ENCODE measurements at regions not wholly inside any gene's neighbourhood (a gene's known extent, or its start where the extent isn't known, plus 50 kb on each side); places are given as distances from the start of the nearest gene placed in this dataset.

DNA sequence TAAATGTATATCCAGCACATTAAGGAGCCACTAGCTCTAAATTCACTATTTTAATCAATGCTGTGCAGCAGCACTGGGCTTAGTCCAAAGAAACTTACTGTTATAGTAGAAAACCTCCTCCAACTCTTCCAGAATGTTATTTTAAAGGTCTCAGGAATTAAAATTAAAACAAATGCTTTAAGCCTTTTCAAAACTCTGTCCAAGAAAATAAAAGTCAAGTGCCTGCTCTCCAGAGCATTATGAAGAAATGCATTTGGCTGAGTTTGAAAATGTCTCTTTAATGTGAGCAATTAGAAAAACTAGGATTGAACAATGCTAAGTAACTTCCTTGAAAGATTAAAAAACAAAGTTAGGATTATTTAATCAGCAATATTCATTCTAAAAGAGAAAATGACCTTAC lies 322.4 kb upstream of the DCN start:
- Histone ChIP-seq H3K36me3 (replicated peaks; ENCODE audit: low read depth, low read length) (no peaks in the 10 kb centered on the region), H3K4me2 (ENCODE audit: low read length) (no peak overlapping the region), H3K9ac (ENCODE audit: low read length) (no peak overlapping the region), H3K4me1 (ENCODE audit: low read length) (no peaks in the 10 kb centered on the region), H3K27ac (ENCODE audit: low read length) (no peak overlapping the region), H3K79me2 (ENCODE audit: low read length) (no peaks in the 10 kb centered on the region), H3K9me3 (ENCODE audit: insufficient read depth, low read length) (no peaks in the 10 kb centered on the region), H2AFZ (ENCODE audit: low read depth, low read length) (no peak overlapping the region), H4K20me1 (ENCODE audit: insufficient read depth, low read length) (no peaks in the 10 kb centered on the region), H3K4me3 (ENCODE audit: low read length) (no peak overlapping the region), H3K27me3 (ENCODE audit: low read depth, low read length) (no peaks in the 10 kb centered on the region)
- TF ChIP-seq, protein P1, sequence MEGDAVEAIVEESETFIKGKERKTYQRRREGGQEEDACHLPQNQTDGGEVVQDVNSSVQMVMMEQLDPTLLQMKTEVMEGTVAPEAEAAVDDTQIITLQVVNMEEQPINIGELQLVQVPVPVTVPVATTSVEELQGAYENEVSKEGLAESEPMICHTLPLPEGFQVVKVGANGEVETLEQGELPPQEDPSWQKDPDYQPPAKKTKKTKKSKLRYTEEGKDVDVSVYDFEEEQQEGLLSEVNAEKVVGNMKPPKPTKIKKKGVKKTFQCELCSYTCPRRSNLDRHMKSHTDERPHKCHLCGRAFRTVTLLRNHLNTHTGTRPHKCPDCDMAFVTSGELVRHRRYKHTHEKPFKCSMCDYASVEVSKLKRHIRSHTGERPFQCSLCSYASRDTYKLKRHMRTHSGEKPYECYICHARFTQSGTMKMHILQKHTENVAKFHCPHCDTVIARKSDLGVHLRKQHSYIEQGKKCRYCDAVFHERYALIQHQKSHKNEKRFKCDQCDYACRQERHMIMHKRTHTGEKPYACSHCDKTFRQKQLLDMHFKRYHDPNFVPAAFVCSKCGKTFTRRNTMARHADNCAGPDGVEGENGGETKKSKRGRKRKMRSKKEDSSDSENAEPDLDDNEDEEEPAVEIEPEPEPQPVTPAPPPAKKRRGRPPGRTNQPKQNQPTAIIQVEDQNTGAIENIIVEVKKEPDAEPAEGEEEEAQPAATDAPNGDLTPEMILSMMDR (IDR thresholded peaks at IDR 0.05; ENCODE audit: low read depth, low read length) = no peak

DNA sequence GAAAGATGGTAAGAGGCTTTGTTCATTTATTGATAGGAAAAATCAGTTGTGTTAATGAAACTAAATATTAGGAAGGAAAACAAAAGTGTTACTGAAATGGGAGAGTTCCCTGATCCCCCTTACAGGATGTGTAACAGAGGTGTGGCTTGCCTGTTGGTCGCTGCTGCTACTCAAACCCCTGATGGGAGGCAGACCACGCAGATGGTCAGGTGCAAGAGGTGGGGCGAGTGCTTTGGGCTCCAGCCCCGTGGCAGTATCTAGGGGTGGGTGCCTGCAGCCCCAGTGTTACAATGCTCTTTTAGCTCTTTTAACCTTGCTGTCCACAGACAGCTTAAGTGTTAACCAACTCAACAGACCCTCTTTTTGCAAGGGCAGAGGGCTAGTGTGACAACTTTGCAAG lies 319.6 kb upstream of the DCN start:
- H4K20me1 ChIP-seq (ENCODE audit: insufficient read depth, low read length) = no peaks in the 10 kb centered on the region
- no peak overlapping the region for H3K27ac ChIP-seq (ENCODE audit: low read length)
- no peak overlapping the region for H3K4me2 ChIP-seq (ENCODE audit: low read length)
- no peak overlapping the region for H2AFZ ChIP-seq (ENCODE audit: low read depth, low read length)
- H3K9me3 ChIP-seq (ENCODE audit: insufficient read depth, low read length) = no peaks in the 10 kb centered on the region
- no peaks in the 10 kb centered on the region for H3K36me3 ChIP-seq (replicated peaks; ENCODE audit: low read depth, low read length)
- H3K9ac ChIP-seq (ENCODE audit: low read length) = no peak overlapping the region
- H3K27me3 ChIP-seq (ENCODE audit: low read depth, low read length) = no peaks in the 10 kb centered on the region
- H3K79me2 ChIP-seq (ENCODE audit: low read length) = no peaks in the 10 kb centered on the region
- TF ChIP-seq, protein P1 (IDR thresholded peaks at IDR 0.05; ENCODE audit: low read depth, low read length) = no peak
- no peak for TF ChIP-seq EZH2phosphoT487 (IDR thresholded peaks at IDR 0.05; ENCODE audit: low read depth)
- H3K4me3 ChIP-seq (ENCODE audit: low read length) = no peak overlapping the region
- H3K4me1 ChIP-seq (ENCODE audit: low read length) = no peaks in the 10 kb centered on the region

DNA sequence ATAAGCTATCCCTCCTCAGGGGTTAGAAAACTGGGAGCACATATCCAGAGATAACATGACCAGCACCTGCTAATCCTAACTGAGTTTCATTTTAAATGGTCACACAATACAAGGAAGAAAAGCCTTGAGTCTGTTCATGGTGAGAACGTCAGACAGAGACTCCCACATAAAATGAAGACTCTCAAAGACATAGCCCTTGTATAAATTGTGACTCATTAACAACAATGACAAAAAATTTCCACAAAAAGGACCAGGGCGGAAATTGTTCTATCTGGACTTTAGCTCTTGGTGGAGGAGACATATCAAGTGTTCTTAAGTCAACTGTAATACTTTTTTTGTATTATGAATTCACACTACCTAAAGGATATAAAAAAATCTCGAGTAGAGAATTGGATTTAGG lies 313.7 kb upstream of the DCN start:
- Histone ChIP-seq H3K4me2 (ENCODE audit: low read length) (no peak overlapping the region), H3K4me3 (ENCODE audit: low read length) (no peak overlapping the region), H2AFZ (ENCODE audit: low read depth, low read length) (no peak overlapping the region), H3K4me1 (ENCODE audit: low read length) (no peaks in the 10 kb centered on the region), H3K27ac (ENCODE audit: low read length) (no peak overlapping the region), H3K9ac (ENCODE audit: low read length) (no peak overlapping the region), H3K9me3 (ENCODE audit: insufficient read depth, low read length) (no peaks in the 10 kb centered on the region), H4K20me1 (ENCODE audit: insufficient read depth, low read length) (no peaks in the 10 kb centered on the region), H3K27me3 (ENCODE audit: low read depth, low read length) (no peaks in the 10 kb centered on the region), H3K79me2 (ENCODE audit: low read length) (no peaks in the 10 kb centered on the region), H3K36me3 (replicated peaks; ENCODE audit: low read depth, low read length) (no peaks in the 10 kb centered on the region)
- TF ChIP-seq, protein P1 (IDR thresholded peaks at IDR 0.05; ENCODE audit: low read depth, low read length) = no peak
- TF ChIP-seq EZH2phosphoT487 (IDR thresholded peaks at IDR 0.05; ENCODE audit: low read depth) = no peak

DNA sequence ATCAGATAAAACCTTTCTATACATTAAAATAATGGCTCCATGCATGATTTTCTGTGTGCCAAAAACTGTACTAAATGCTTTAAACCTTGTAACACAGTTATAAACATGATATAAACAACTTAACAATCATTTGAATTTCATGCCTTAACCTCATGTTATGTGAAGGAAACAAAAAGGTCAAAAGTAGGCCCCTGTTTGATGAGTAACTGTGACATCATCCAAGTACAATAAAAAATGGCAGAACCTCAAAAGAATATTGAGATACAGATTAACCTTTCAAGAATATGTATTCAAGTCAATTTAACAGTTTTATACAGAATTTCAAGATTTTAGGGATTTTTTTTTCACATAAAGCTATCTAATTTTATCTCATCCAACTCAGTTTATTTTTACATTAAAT lies 310.7 kb upstream of the DCN start:
- no peaks in the 10 kb centered on the region for H3K27me3 ChIP-seq (ENCODE audit: low read depth, low read length)
- H3K9ac ChIP-seq (ENCODE audit: low read length) = no peak overlapping the region
- no peaks in the 10 kb centered on the region for H4K20me1 ChIP-seq (ENCODE audit: insufficient read depth, low read length)
- no peaks in the 10 kb centered on the region for H3K79me2 ChIP-seq (ENCODE audit: low read length)
- no peaks in the 10 kb centered on the region for H3K36me3 ChIP-seq (replicated peaks; ENCODE audit: low read depth, low read length)
- no peak for TF ChIP-seq EZH2phosphoT487 (IDR thresholded peaks at IDR 0.05; ENCODE audit: low read depth)
- TF ChIP-seq, protein P1 (IDR thresholded peaks at IDR 0.05; ENCODE audit: low read depth, low read length) = no peak
- no peak overlapping the region for H3K4me2 ChIP-seq (ENCODE audit: low read length)
- H3K27ac ChIP-seq (ENCODE audit: low read length) = no peak overlapping the region
- no peaks in the 10 kb centered on the region for H3K9me3 ChIP-seq (ENCODE audit: insufficient read depth, low read length)
- no peak overlapping the region for H2AFZ ChIP-seq (ENCODE audit: low read depth, low read length)
- H3K4me1 ChIP-seq (ENCODE audit: low read length) = peaks cover 3% of the 10 kb centered on the region; the same call in 1 of the 2 replicates
- H3K4me3 ChIP-seq (ENCODE audit: low read length) = no peak overlapping the region

All from OCI-LY3 (cell line).